ENCODE measurements at regions not wholly inside any gene's neighbourhood (a gene's known extent, or its start where the extent isn't known, plus 50 kb on each side); places are given as distances from the start of the nearest gene placed in this dataset.
A peak's percentile ranks its signal among the peaks of the same experiment; 100 is the strongest.

GRCh38 chr10:94194256-94194655 is 168.5 kb downstream of the NOC3L start:
- no peak overlapping the region for H3K4me3 ChIP-seq (ENCODE audit: low read depth, low read length)
- no peak overlapping the region for H3K27ac ChIP-seq (ENCODE audit: extremely low read depth, low read depth, low read length)
- peaks cover 7% of the 10 kb centered on the region for H3K4me1 ChIP-seq (ENCODE audit: control insufficient read depth, insufficient read depth, low read length)
- H3K36me3 ChIP-seq (ENCODE audit: control insufficient read depth in 2 of 2, insufficient read depth in 1 of 2, low read length in 2 of 2), result no peaks in the 10 kb centered on the region
- TF ChIP-seq PRDM1 (tag by site-specific recombination; IDR thresholded peaks at IDR 0.05) (peak; percentile 26; the same call in 1 of the 2 replicates), ZNF114 (tag by site-specific recombination; IDR thresholded peaks at IDR 0.05) (no peak), FEZF1 (tag by site-specific recombination; IDR thresholded peaks at IDR 0.05) (peak; percentile 67; the same call in 1 of the 2 replicates), ZNF112 (tag by site-specific recombination; IDR thresholded peaks at IDR 0.05) (no peak), PRDM4 (tag by site-specific recombination; IDR thresholded peaks at IDR 0.05) (no peak)
- no peaks in the 10 kb centered on the region for H3K9me3 ChIP-seq (ENCODE audit: control insufficient read depth, insufficient read depth, low read depth, low read length)
- ChIA-PET POLR2A (no interaction called here), CTCF (interaction anchor here (0.5 kb wide), 1 partner anchor 250 kb away, joined by 4 read pairs; no protein-coding TSS in a partner anchor)

GRCh38 chr10:94197241-94197640 is 165.5 kb downstream of the NOC3L start:
- no peaks in the 10 kb centered on the region for H3K36me3 ChIP-seq (ENCODE audit: control insufficient read depth in 2 of 2, insufficient read depth in 1 of 2, low read length in 2 of 2)
- TF ChIP-seq SCRT1 (tag by site-specific recombination; IDR thresholded peaks at IDR 0.05; ENCODE audit: borderline replicate concordance) (no peak), HOXC10 (CRISPR knock-in tag; IDR thresholded peaks at IDR 0.05) (no peak), ZNF843 (tag by site-specific recombination; IDR thresholded peaks at IDR 0.05) (no peak), YY2 (tag by site-specific recombination; IDR thresholded peaks at IDR 0.05) (no peak), ZBTB48 (tag by site-specific recombination; IDR thresholded peaks at IDR 0.05) (no peak), ZNF2 (tag by site-specific recombination; IDR thresholded peaks at IDR 0.05) (no peak)
- no peaks in the 10 kb centered on the region for H3K9me3 ChIP-seq (ENCODE audit: control insufficient read depth, insufficient read depth, low read depth, low read length)
- no peak overlapping the region for H3K4me3 ChIP-seq (ENCODE audit: low read depth, low read length)
- ChIA-PET POLR2A (no interaction called here), CTCF (interaction anchor here (0.7 kb wide), 2 partner anchors 10 to 138 kb away, joined by 3 read pairs; no protein-coding TSS in a partner anchor)
- peaks cover 7% of the 10 kb centered on the region for H3K4me1 ChIP-seq (ENCODE audit: control insufficient read depth, insufficient read depth, low read length)
- H3K27ac ChIP-seq (ENCODE audit: extremely low read depth, low read depth, low read length), result no peak overlapping the region

GRCh38 chr10:94198324-94198723 is 164.4 kb downstream of the NOC3L start:
- TF ChIP-seq ZNF830 (tag by site-specific recombination; IDR thresholded peaks at IDR 0.05; ENCODE audit: low read depth), result no peak
- no peak for TF ChIP-seq ZNF248 (tag by site-specific recombination; IDR thresholded peaks at IDR 0.05)
- no peak for TF ChIP-seq YY2 (tag by site-specific recombination; IDR thresholded peaks at IDR 0.05)
- no peak for TF ChIP-seq ZNF48 (tag by site-specific recombination; IDR thresholded peaks at IDR 0.05)
- no peak for TF ChIP-seq ZFP37 (tag by site-specific recombination; IDR thresholded peaks at IDR 0.05)
- TF ChIP-seq EGR2 (tag by site-specific recombination; IDR thresholded peaks at IDR 0.05; ENCODE audit: low read depth), result no peak
- TF ChIP-seq ZNF704 (tag by site-specific recombination; IDR thresholded peaks at IDR 0.05), result no peak
- no peak for TF ChIP-seq ZNF121 (tag by site-specific recombination; IDR thresholded peaks at IDR 0.05)
- Histone ChIP-seq H3K9me3 (ENCODE audit: control insufficient read depth, insufficient read depth, low read depth, low read length) (no peaks in the 10 kb centered on the region), H3K4me1 (ENCODE audit: control insufficient read depth, insufficient read depth, low read length) (peaks cover 7% of the 10 kb centered on the region), H3K36me3 (ENCODE audit: control insufficient read depth in 2 of 2, insufficient read depth in 1 of 2, low read length in 2 of 2) (no peaks in the 10 kb centered on the region), H3K27ac (ENCODE audit: extremely low read depth, low read depth, low read length) (no peak overlapping the region), H3K4me3 (ENCODE audit: low read depth, low read length) (no peak overlapping the region)
- ChIA-PET CTCF (interaction anchor here (0.6 kb wide), 1 partner anchor 444 kb away, joined by 6 read pairs; no protein-coding TSS in a partner anchor), POLR2A (no interaction called here)

All from HEK293 (cell line).